GM21786 (cell line): ENCODE measurements at regions not wholly inside any gene's neighbourhood (a gene's known extent, or its start where the extent isn't known, plus 50 kb on each side); places are given as distances from the start of the nearest gene placed in this dataset.

Source experiments
- ATAC-seq: cut with Tn5 transposase; IDR thresholded peaks from one replicate; pipeline ENCODE4 v1.9.1; 2021; ENCODE audit not compliant: unreplicated experiment

DNA sequence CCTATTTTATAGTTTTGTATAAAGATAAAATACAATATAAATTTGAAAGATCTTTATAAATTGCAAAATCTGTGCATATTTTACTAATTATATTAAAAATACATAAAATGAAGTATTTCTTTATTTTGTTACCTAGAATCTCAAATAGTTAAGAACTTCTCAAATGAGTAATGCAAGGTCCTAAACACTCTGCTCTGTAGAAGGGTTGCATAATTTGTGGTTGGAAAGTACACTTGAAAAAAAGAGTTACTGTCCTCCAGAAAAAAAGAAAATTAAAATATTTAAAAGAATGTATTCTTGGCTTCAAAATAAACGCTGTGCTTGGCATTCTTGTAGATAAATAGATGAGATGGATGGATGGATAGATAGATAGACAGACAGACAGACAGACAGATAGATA, 428.8 kb upstream of the CDH6 start:
- no peak for ATAC-seq

DNA sequence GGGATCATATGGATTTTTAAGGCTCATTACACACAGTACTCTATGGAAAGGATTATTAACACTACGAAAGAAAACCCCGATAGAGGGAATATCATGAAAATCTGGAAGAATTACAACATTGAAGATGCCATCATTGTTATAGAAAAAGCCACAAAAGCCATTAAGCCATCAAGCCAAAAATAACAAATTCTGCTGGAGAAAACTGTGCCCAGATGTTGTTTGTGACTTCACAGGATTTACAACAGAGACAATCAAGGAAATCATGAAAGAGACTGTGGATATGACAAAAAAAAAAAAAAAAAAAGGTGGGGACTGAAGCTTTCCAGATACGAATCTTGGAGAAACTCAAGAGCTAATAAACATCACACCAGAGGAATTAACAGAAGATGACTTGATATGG, 433.8 kb upstream of the CDH6 start:
- ATAC-seq, result no peak

DNA sequence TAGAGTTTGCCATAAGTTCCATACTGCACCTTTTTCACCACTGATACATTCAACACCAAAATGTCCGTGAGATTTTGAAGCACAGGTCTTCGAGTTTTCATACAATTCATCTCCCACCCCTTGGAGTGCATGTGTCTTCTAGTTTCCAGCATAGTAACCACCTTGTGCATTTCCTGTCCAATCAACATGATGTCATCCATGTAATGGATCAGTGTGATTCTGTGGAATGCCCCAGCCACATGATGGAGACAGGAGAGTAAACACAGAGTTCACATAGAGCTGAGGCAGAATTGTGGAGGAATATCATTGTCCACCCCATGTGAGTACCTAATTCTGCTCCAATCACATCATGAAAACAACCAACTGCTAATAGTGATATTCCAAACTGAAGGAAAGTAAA, 441.5 kb upstream of the CDH6 start:
- no peak for ATAC-seq

GRCh38 chr5:30749971-30750370, 443.5 kb upstream of the CDH6 start:
- no peak for ATAC-seq

DNA sequence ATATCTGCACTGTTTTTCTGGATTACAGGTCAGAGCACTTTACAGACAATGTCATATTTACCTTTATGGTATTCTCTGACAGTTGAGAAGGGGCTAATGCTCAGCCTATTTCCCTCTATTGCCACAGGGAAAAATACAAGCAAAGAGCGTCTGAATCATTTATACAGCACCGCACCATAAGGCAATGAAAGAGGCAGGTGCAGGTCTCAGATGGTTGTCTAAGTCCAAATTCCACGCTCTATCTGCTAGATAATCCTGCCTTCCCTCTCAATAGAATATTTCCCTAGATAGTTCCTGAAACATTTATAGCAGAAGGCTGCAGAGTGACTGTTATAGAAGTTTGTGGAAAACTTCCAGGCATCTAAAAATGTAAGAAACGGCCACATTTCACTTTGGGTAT, 446.1 kb upstream of the CDH6 start:
- ATAC-seq, result no peak

- no peak for ATAC-seq
These were observed 456.8 kb upstream of the CDH6 start for GRCh38 chr5:30736669-30737068.

DNA sequence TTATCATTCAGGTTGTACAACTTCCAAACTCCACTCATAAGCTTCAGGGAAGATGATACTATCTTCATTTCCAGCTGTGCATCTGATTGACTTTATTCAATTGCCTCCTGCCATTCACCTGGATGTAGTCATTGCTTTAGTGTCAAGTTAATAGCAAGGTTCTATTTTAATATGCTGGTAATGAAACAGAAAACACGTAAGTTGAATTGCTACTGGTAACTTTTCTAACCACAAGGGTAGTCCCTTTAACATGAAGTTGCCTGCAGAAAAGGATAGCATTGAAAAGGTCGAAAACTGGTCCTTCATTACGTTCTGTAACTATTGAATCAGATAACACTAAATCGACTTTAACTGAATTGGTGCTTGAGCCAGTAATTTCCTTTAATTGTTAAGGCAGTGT, 459.4 kb upstream of the CDH6 start:
- ATAC-seq, result no peak

GRCh38 chr5:30725073-30725472, 468.4 kb upstream of the CDH6 start:
- no peak for ATAC-seq

DNA sequence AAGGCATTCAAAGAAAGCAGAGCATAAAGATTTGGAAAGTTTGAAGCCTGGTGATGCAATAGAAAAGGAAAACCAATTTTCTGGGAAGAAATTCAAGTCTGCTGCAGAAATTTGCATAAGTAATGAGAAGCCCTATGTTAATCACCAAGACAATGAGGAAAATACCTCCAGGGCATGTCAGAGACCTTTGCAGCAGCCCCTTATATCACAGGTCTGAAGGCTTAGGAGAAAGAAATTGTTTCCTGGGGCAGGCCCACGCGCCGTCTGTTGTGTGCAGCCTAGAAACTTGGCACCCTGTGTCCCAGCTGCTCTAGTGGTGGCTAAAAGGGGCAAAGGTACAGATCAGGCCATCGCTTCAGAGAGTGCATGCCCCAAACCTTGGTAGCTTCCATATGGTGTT, 495.3 kb upstream of the CDH6 start:
- ATAC-seq, result no peak

DNA sequence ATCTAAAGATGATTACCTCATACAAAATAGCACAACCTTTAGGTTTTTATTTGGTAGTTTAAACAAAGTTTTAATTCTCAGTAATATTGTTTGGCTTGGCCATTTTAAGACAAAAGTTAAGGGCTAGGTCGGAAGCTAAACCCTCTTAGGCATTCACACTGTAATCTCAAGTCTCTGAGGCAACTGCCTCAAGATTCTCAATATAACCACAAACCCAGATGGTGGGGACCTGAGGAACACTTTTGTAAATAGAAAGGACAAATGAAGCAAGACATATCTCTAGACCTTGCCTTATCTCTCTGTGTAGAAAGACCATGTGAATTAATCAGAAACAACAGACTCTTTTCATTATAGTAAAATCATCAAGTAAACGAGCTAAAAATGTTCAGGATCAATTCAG, 500.2 kb upstream of the CDH6 start:
- no peak for ATAC-seq

- no peak for ATAC-seq
These were observed 502.6 kb upstream of the CDH6 start for GRCh38 chr5:30690931-30691330.

- no peak for ATAC-seq
These were observed 506.0 kb upstream of the CDH6 start for GRCh38 chr5:30687461-30687860.

DNA sequence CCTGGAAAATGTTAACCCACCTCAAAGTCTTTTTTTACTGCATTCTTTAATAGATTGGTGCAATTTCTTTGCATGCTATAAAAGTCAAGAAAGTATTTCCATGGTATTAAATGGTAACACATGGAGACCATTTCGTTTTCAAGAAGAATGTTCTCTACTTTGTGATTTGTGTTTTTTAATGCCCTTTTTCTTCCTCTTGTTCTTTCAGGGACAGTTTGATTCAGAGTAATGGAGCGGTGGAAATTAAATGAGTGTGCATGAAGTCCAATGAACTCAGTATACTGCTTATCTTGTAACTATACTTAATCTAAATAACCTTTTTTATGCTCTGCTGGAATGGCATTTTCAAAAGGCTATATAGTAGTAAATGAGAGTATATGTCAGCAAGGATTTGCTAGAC, 507.0 kb upstream of the CDH6 start:
- ATAC-seq, result no peak

DNA sequence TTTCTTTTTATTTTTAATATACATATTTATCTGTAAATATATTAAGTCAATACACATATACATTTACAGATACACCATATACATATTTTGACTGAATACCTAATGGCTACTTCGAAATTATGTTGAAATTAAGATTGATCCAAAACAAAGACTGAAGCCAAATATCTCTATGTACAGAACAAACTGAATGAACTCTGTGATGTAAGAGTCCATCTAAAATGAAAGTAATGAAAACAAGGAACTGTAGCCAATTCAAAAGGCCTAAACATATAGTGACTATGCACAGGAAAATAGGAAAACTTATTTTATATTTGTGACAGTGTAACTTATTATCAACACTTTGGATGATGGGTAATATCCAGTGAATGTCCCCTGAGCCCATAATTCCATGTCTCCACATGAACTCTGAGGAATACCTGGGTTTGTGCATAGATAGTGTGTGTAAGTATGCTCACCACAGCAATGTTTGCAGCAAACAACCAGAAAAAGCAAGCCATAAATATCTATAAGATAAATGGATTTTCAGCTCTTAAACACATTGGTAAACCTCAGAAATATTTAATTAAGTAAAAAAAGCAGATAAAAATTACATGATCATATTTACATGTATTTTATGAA, 517.2 kb upstream of the CDH6 start:
- ATAC-seq, result no peak

- no peak for ATAC-seq
These were observed 526.2 kb upstream of the CDH6 start for GRCh38 chr5:30667293-30667692.

GRCh38 chr5:30663536-30663935, 530.0 kb upstream of the CDH6 start:
- ATAC-seq, result no peak

DNA sequence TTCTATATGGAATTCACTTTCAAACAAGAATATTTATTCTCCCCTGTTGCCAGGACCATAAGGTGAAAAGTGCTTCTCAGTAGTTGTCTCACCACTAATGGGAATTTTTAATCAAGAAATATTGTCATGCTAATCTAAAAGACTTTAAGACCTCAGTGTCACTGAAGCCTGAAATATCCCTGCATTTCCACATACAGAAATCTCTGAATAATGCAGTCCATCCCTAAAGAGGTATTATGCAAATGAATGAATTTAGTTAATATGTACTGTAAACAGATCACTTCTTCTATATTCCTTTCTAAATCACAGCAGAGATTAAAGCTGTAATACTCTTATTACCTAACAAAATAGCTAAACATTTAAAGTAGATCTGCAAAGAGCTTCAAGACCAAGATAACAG, 531.1 kb upstream of the CDH6 start:
- no peak for ATAC-seq

DNA sequence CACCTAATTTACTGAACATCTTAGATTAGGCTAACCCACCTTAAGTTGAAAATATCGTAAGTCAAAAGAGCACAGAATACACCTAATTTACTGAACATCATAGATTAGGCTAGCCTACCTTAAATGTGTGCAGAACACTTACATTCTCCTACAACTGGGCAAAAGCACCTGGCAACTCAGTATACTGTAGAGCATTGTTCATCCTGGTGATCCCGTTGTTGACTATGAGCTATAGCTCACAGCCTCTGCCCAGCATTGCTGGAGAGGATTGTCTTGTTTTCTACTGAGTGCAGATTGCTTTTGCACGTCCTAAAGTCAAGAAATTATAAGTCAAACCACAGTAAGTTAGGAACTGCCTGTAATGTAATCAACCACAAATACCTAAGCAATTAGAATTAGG, 531.8 kb upstream of the CDH6 start:
- ATAC-seq, result no peak

DNA sequence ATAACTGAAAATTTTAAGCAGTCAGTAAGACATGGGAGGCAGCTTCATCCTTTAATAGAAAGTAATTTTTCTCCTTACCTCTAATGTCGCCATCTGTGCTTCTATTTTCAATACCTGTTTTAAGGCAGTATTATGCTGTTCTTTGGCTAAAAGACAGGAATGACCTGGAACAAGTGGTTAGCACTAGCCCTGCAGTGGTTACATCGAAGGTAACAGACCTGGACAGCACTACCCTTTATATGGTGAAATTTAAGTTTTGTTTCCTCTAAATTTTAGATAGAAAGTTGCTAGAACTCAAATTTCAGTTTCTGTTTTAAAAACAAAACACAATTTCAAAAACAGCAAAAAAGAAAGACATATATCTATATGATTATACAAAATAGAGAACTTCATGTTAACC, 534.1 kb upstream of the CDH6 start:
- ATAC-seq, result no peak

- ATAC-seq, result no peak
These were observed 543.2 kb upstream of the CDH6 start for GRCh38 chr5:30650311-30650710.

- no peak for ATAC-seq
These were observed 554.6 kb upstream of the CDH6 start for GRCh38 chr5:30638899-30639298.

- ATAC-seq, result no peak
These were observed 565.5 kb upstream of the CDH6 start for GRCh38 chr5:30627945-30628344.

GRCh38 chr5:30626557-30626956, 566.9 kb upstream of the CDH6 start:
- no peak for ATAC-seq
